NCI-H2227 (cell line): ENCODE measurements at regions not wholly inside any gene's neighbourhood (a gene's known extent, or its start where the extent isn't known, plus 50 kb on each side); places are given as distances from the start of the nearest gene placed in this dataset.
"Not testable (repeated sequence)": the region's sequence is repeated elsewhere in the genome, so short reads cannot be mapped to it uniquely, and the experiment has no call there.

Experiments
- DNase-seq: peaks from one replicate; lab custom pipeline; 2025; ENCODE audit not compliant: unreplicated experiment; lab: John Stamatoyannopoulos, UW

- not testable (repeated sequence) for DNase-seq
Measured at GRCh38 chr15:30688684-30689083, 62.8 kb downstream of the ARHGAP11B start.

- not testable (repeated sequence) for DNase-seq
Measured at GRCh38 chr15:30690153-30690552, 64.2 kb downstream of the ARHGAP11B start.

- not testable (repeated sequence) for DNase-seq
Measured at GRCh38 chr15:30695811-30696210, 69.9 kb downstream of the ARHGAP11B start.

- DNase-seq: not testable (repeated sequence)
Measured at GRCh38 chr15:30696439-30697314, 70.7 kb downstream of the ARHGAP11B start.

- DNase-seq: not testable (repeated sequence)
Measured at GRCh38 chr15:30697315-30697685, 71.4 kb downstream of the ARHGAP11B start.

- DNase-seq: not testable (repeated sequence)
Measured at GRCh38 chr15:30700006-30700597, 74.2 kb downstream of the ARHGAP11B start.

- not testable (repeated sequence) for DNase-seq
Measured at GRCh38 chr15:30707976-30708685, 82.2 kb downstream of the ARHGAP11B start.

GRCh38 chr15:30708809-30709208 is 82.9 kb downstream of the ARHGAP11B start:
- not testable (repeated sequence) for DNase-seq

GRCh38 chr15:30718038-30718643 is 92.2 kb downstream of the ARHGAP11B start:
- DNase-seq: not testable (repeated sequence)

GRCh38 chr15:30719363-30719762 is 93.4 kb downstream of the ARHGAP11B start:
- not testable (repeated sequence) for DNase-seq

- not testable (repeated sequence) for DNase-seq
Measured at GRCh38 chr15:30720825-30721224, 94.9 kb downstream of the ARHGAP11B start.

GRCh38 chr15:30721529-30721928 is 95.6 kb downstream of the ARHGAP11B start:
- DNase-seq: not testable (repeated sequence)

GRCh38 chr15:30723540-30724175 is 97.7 kb downstream of the ARHGAP11B start:
- not testable (repeated sequence) for DNase-seq

- DNase-seq: not testable (repeated sequence)
Measured at GRCh38 chr15:30729880-30730590, 104.1 kb downstream of the ARHGAP11B start.

GRCh38 chr15:30730633-30731032 is 104.7 kb downstream of the ARHGAP11B start:
- DNase-seq: not testable (repeated sequence)

GRCh38 chr15:30732100-30732499 is 106.2 kb downstream of the ARHGAP11B start:
- not testable (repeated sequence) for DNase-seq

- not testable (repeated sequence) for DNase-seq
Measured at GRCh38 chr15:30735884-30736564, 110.1 kb downstream of the ARHGAP11B start.

- not testable (repeated sequence) for DNase-seq
Measured at GRCh38 chr15:30742796-30743195, 116.9 kb downstream of the ARHGAP11B start.

- not testable (repeated sequence) for DNase-seq
Measured at GRCh38 chr15:30749048-30749447, 123.1 kb downstream of the ARHGAP11B start.
